HepG2 (cell line): ENCODE measurements at regions not wholly inside any gene's neighbourhood (a gene's known extent, or its start where the extent isn't known, plus 50 kb on each side); places are given as distances from the start of the nearest gene placed in this dataset.

Experiments
- ATAC-seq: fragments of 200-7000 bp; cut with Tn5 transposase; 3 replicates; pipeline ENCODE4 v1.9.1; 2020; ENCODE audit warnings: mild to moderate bottlenecking, moderate library complexity
- BruUV-seq: library from RNA; stranded (reverse); fragments of 400-500 nt; replicated peaks from 2 replicates; lab custom pipeline; 2021; lab: Mats Ljungman, UMichigan
- CTCF ChIA-PET: fragments of 300-600 bp; formaldehyde crosslinking; extraction: SDS; loops from one replicate; lab custom pipeline; 2021; ENCODE audit warnings: low total read pairs, inconsistent platforms, low intra/inter-chr PET ratio; lab: Yijun Ruan, JAX
- POLR2A ChIA-PET: fragments of 350-600 bp; sonication (Branson Sonifier 250); formaldehyde crosslinking; loops from one replicate; lab custom pipeline; 2020; ENCODE audit warnings: antibody characterized with exemption, inconsistent platforms; lab: Yijun Ruan, JAX
- DNase-seq: peaks from one replicate; pipeline ENCODE4 v3.0.0-alpha.2; 2015; ENCODE audit warnings: low spot score
- FAIRE-seq: peaks from 3 replicates; lab custom pipeline; 2011; peaks lifted over from hg19 to GRCh38; lab: Jason Lieb, UNC
- H2AFZ ChIP-seq: one replicate; pipeline ENCODE4 v1.6.1; 2011; ENCODE audit warnings: low read length, inconsistent platforms
- H3K27ac ChIP-seq: fragments of 300-600 bp; 3 replicates; pipeline ENCODE4 v1.8.0; 2011; ENCODE audit warnings: mixed run types, mild to moderate bottlenecking, mixed read lengths, low read length, inconsistent platforms; ENCODE audit not compliant: insufficient read depth; ENCODE audit errors: extremely low read length
- H3K27me3 ChIP-seq, 2 experiments: fragments of 200-600 bp in 1 of 2; 2 replicates in 1 of 2; 3 replicates in 1 of 2; pipeline versions ENCODE4 v1.6.0 to v1.8.0; 2011; ENCODE audit warnings: low read length in 2 of 2, mild to moderate bottlenecking in 2 of 2, moderate library complexity in 2 of 2, inconsistent platforms in 1 of 2; ENCODE audit not compliant: insufficient read depth in 2 of 2, control insufficient read depth in 1 of 2
- H3K36me3 ChIP-seq, 2 experiments: fragments of 200-600 bp in 1 of 2; replicated peaks in 1 of 2; 2 replicates in 1 of 2; 3 replicates in 1 of 2; pipeline versions ENCODE4 v1.5.1 to v1.8.0; 2011; ENCODE audit warnings: low read length in 2 of 2, inconsistent platforms in 1 of 2; ENCODE audit not compliant: insufficient read depth in 2 of 2, control insufficient read depth in 1 of 2
- H3K4me1 ChIP-seq: 2 replicates; pipeline ENCODE4 v1.5.1; 2012; ENCODE audit warnings: low read length, inconsistent platforms; ENCODE audit not compliant: insufficient read depth
- H3K4me2 ChIP-seq: 2 replicates; pipeline ENCODE4 v1.6.0; 2011; ENCODE audit warnings: low read depth, low read length, inconsistent platforms
- H3K4me3 ChIP-seq, 3 experiments: fragments of 200-600 bp in 1 of 3; sonication (generic), shearing (Covaris generic) in 1 of 3; replicated peaks in 1 of 3; 2 replicates each; pipeline ENCODE4 v1.5.1; 2011 to 2016; ENCODE audit warnings: low read length in 3 of 3, inconsistent platforms in 2 of 3, low read depth in 2 of 3, mild to moderate bottlenecking in 2 of 3, control low read depth in 1 of 3, mixed read lengths in 1 of 3; ENCODE audit not compliant: insufficient read depth in 1 of 3
- H3K79me2 ChIP-seq: one replicate; pipeline ENCODE4 v1.6.1; 2011; ENCODE audit warnings: low read length, inconsistent platforms; ENCODE audit not compliant: insufficient read depth
- H3K9ac ChIP-seq: 2 replicates; pipeline ENCODE4 v1.6.0; 2011; ENCODE audit warnings: mild to moderate bottlenecking, low read depth, low read length, inconsistent platforms; ENCODE audit not compliant: insufficient read depth
- H3K9me3 ChIP-seq: 2 replicates; pipeline ENCODE4 v1.5.1; 2012; ENCODE audit warnings: mild to moderate bottlenecking, low read length
- H4K20me1 ChIP-seq: 2 replicates; pipeline ENCODE4 v1.6.0; 2011; ENCODE audit warnings: inconsistent platforms, mild to moderate bottlenecking, low read length, moderate library complexity; ENCODE audit not compliant: insufficient read depth
- ATF7 ChIP-seq, 2 experiments: fragments of 450-650 bp in 1 of 2; sonication (generic) in 1 of 2; formaldehyde crosslinking in 1 of 2; IDR thresholded peaks; 2 replicates each; pipeline versions ENCODE4 v1.4.0 to v1.6.1; 2016 to 2020; ENCODE audit warnings: antibody characterized with exemption in 1 of 2, mild to moderate bottlenecking in 1 of 2, missing genetic modification reagents in 1 of 2
- ETV6 ChIP-seq: sonication (generic); formaldehyde crosslinking; conservative IDR thresholded peaks from 2 replicates; pipeline ENCODE4 v1.4.0; 2020; ENCODE audit warnings: missing genetic modification reagents
- HNF4G ChIP-seq, 2 experiments: sonication (generic) in 1 of 2; formaldehyde crosslinking in 1 of 2; IDR thresholded peaks; 2 replicates each; pipeline versions ENCODE4 v1.4.0 to v1.6.1; 2011 to 2020; ENCODE audit warnings: borderline replicate concordance in 2 of 2, low read depth in 2 of 2, mild to moderate bottlenecking in 2 of 2, low read length in 1 of 2, missing genetic modification reagents in 1 of 2, moderate library complexity in 1 of 2
- THYN1 ChIP-seq: sonication (generic); formaldehyde crosslinking; IDR thresholded peaks from 2 replicates; pipeline ENCODE4 v1.8.1; 2023; ENCODE audit warnings: low read depth, mild to moderate bottlenecking, moderate library complexity, missing genetic modification reagents, borderline replicate concordance
- TSC22D2 ChIP-seq: sonication (generic); formaldehyde crosslinking; IDR thresholded peaks from 2 replicates; pipeline ENCODE4 v1.5.1; 2020; ENCODE audit warnings: missing genetic modification reagents, mild to moderate bottlenecking, borderline replicate concordance
- ZNF619 ChIP-seq: sonication (generic); formaldehyde crosslinking; IDR thresholded peaks from 2 replicates; pipeline ENCODE4 v1.4.0; 2020; ENCODE audit warnings: mild to moderate bottlenecking, missing genetic modification reagents
- ZNF737 ChIP-seq: sonication (generic); formaldehyde crosslinking; IDR thresholded peaks from 2 replicates; pipeline ENCODE4 v1.5.0; 2020; ENCODE audit warnings: missing genetic modification reagents, mild to moderate bottlenecking, borderline replicate concordance
- ZNF772 ChIP-seq: sonication (generic); formaldehyde crosslinking; IDR thresholded peaks from 2 replicates; pipeline ENCODE4 v1.5.0; 2020; ENCODE audit warnings: mild to moderate bottlenecking, missing genetic modification reagents
- WGBS: methylation state at CpG from one replicate; pipeline ENCODE4 v1.1.6; 2017; ENCODE audit warnings: low lambda C conversion rate; 5-methylcytosine and 5-hydroxymethylcytosine counted together
- in situ Hi-C: cut with HindIII; loops from 2 replicates; pipeline ENCODE4 v1.10.0; 2017; ENCODE audit warnings: low pct_unique_long_range_greater_than_20kb; ENCODE audit not compliant: extremely low pct_ligation_motif_present
- intact Hi-C: fragments of 100-400 bp; cut with micrococcal nuclease; formaldehyde crosslinking; loops from one replicate; pipeline ENCODE4 v1.10.0; 2022; ENCODE audit not compliant: unreplicated experiment
- TF ChIP-seq, protein P1 (sequence below): IDR thresholded peaks from 2 replicates; pipeline ENCODE4 v1.6.1; 2016
- TF ChIP-seq, protein P2 (sequence below): sonication (generic); formaldehyde crosslinking; IDR thresholded peaks from 2 replicates; pipeline ENCODE4 v1.8.1; 2023; ENCODE audit warnings: missing genetic modification reagents, mild to moderate bottlenecking, borderline replicate concordance
- TF ChIP-seq, protein P3 (sequence below): sonication (generic); formaldehyde crosslinking; IDR thresholded peaks from 2 replicates; pipeline ENCODE4 v1.5.1; 2020; ENCODE audit warnings: mild to moderate bottlenecking, missing genetic modification reagents
- TF ChIP-seq, protein P4 (sequence below): IDR thresholded peaks from 2 replicates; pipeline ENCODE4 v1.6.1; 2016; ENCODE audit warnings: mild to moderate bottlenecking

DNA sequence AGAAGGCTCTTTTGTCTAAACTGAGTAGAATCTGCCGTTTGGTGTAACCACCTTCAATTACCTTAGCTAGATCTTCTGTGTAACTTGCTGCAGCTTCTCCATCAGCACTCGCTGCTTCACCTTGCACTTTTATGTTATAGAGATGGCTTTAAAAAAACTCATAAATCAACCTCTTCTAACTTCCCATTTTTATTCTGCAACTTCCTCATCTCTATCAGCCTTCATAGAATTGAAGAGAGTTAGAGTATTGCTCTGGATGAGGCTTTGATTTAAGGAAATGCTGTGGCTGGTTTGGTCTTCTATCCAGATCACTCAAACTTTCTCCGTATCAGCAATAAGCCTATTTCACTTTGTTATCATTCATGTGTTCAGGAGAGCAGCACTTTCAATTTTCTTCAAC lies 1131.9 kb upstream of the CELF2 start (continued):
- TF ChIP-seq, protein P1, sequence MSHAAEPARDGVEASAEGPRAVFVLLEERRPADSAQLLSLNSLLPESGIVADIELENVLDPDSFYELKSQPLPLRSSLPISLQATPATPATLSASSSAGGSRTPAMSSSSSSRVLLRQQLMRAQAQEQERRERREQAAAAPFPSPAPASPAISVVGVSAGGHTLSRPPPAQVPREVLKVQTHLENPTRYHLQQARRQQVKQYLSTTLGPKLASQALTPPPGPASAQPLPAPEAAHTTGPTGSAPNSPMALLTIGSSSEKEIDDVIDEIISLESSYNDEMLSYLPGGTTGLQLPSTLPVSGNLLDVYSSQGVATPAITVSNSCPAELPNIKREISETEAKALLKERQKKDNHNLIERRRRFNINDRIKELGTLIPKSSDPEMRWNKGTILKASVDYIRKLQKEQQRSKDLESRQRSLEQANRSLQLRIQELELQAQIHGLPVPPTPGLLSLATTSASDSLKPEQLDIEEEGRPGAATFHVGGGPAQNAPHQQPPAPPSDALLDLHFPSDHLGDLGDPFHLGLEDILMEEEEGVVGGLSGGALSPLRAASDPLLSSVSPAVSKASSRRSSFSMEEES = no peak
- TF ChIP-seq ETV6 = no peak
- TF ChIP-seq, protein P2, sequence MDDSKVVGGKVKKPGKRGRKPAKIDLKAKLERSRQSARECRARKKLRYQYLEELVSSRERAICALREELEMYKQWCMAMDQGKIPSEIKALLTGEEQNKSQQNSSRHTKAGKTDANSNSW (CRISPR knock-in tag) = no peak
- TF ChIP-seq, protein P3, sequence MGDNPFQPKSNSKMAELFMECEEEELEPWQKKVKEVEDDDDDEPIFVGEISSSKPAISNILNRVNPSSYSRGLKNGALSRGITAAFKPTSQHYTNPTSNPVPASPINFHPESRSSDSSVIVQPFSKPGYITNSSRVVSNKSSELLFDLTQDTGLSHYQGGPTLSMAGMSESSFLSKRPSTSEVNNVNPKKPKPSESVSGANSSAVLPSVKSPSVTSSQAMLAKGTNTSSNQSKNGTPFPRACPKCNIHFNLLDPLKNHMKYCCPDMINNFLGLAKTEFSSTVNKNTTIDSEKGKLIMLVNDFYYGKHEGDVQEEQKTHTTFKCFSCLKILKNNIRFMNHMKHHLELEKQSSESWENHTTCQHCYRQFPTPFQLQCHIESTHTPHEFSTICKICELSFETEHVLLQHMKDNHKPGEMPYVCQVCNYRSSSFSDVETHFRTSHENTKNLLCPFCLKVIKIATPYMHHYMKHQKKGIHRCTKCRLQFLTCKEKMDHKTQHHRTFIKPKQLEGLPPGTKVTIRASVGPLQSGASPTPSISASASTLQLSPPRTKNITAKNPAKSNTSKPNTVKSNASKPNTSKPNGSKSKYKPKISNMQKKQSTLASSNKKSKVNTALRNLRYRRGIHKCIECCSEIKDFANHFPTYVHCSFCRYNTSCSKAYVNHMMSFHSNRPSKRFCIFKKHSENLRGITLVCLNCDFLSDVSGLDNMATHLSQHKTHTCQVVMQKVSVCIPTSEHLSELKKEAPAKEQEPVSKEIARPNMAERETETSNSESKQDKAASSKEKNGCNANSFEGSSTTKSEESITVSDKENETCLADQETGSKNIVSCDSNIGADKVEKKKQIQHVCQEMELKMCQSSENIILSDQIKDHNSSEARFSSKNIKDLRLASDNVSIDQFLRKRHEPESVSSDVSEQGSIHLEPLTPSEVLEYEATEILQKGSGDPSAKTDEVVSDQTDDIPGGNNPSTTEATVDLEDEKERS (CRISPR knock-in tag) = no peak
- TF ChIP-seq THYN1 (CRISPR knock-in tag) = no peak
- no peak for TF ChIP-seq ZNF619
- no peak for TF ChIP-seq TSC22D2 (CRISPR knock-in tag)

DNA sequence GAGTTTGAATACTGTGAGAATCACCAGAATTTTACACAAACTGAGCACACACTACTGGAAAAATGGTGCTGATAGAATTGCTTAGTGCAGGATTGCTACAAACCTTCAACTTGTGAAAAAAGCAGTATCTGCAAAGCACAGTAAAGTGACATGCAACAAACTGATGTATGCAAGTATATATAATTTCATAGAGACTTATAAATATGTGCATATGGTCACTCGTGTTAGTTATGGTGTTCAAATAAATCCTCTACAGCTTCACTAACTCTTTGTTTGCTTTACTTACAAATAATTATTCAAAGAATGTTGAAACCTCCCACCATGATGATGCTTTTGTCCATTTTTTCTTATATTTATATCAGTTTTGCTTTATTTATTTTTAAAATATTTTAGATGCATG lies 1130.9 kb upstream of the CELF2 start:
- no peak overlapping the region for H2AFZ ChIP-seq
- FAIRE-seq = no peak
- ChIA-PET CTCF (no interaction called here), POLR2A (no interaction called here)
- H3K9ac ChIP-seq = no peak overlapping the region
- no peaks in the 10 kb centered on the region for H3K79me2 ChIP-seq
- ATAC-seq = no peak
- in situ Hi-C loops (no loop called here), intact Hi-C loops (no loop called here)
- DNase-seq = no peak
- H3K9me3 ChIP-seq = peaks cover 83% of the 10 kb centered on the region
- no peak overlapping the region for H3K4me3 ChIP-seq
- H3K4me2 ChIP-seq = no peak overlapping the region
- H3K4me1 ChIP-seq = no peaks in the 10 kb centered on the region
- H3K27ac ChIP-seq = no peak overlapping the region
- no TSS peak for BruUV-seq
- no peaks in the 10 kb centered on the region for H4K20me1 ChIP-seq
- H3K36me3 ChIP-seq = no peaks in the 10 kb centered on the region
- no peaks in the 10 kb centered on the region; a peak in 1 of 5 replicates for H3K27me3 ChIP-seq
- 0% methylated on average over 1 of the region's 1 CpG for WGBS
- TF ChIP-seq ZNF737 (CRISPR knock-in tag) (no peak), HNF4G (IDR thresholded peaks at IDR 0.05; ENCODE audit: borderline replicate concordance, low read depth, low read length) (no peak), HNF4G (CRISPR knock-in tag; IDR thresholded peaks at IDR 0.05; ENCODE audit: borderline replicate concordance, low read depth) (no peak), ATF7 (IDR thresholded peaks at IDR 0.05) (no peak), ATF7 (CRISPR knock-in tag; IDR thresholded peaks at IDR 0.05) (no peak), ZNF772 (no peak)
- TF ChIP-seq, protein P4, sequence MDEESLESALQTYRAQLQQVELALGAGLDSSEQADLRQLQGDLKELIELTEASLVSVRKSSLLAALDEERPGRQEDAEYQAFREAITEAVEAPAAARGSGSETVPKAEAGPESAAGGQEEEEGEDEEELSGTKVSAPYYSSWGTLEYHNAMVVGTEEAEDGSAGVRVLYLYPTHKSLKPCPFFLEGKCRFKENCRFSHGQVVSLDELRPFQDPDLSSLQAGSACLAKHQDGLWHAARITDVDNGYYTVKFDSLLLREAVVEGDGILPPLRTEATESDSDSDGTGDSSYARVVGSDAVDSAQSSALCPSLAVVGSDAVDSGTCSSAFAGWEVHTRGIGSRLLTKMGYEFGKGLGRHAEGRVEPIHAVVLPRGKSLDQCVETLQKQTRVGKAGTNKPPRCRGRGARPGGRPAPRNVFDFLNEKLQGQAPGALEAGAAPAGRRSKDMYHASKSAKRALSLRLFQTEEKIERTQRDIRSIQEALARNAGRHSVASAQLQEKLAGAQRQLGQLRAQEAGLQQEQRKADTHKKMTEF = no peak
